ENCODE measurements at regions not wholly inside any gene's neighbourhood (a gene's known extent, or its start where the extent isn't known, plus 50 kb on each side); places are given as distances from the start of the nearest gene placed in this dataset.

DNA sequence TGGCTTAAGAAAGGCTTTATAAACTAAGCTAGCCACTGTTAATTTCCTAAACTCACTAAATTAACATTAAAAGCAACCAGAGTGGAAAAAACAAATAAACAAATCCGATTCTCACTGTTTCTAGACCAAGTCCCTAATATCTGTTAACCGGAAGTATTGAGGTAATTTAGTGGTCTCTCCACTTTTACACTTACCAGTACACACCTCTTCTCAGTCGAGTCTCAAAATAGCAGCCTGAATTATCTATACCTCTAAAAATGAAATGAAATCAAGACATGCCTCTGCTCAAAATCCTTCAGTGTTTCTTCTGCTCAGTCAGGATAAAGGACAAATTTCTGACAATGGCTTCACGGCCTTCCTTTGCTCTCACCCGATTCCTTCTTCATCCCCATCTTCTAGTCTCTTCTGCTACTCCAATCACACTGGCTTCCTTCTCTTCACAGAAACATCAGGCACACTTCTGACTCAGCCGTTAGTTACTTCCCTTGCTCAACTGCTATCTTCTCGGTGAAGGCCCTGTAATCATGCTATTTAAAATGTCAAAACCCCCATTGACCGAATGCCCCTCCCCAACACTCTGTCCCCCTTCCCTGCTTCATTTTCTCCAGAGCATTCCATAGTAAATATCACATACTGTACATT lies 161.3 kb downstream of the KITLG start:
- peak; percentile 63 for DNase-seq

DNA sequence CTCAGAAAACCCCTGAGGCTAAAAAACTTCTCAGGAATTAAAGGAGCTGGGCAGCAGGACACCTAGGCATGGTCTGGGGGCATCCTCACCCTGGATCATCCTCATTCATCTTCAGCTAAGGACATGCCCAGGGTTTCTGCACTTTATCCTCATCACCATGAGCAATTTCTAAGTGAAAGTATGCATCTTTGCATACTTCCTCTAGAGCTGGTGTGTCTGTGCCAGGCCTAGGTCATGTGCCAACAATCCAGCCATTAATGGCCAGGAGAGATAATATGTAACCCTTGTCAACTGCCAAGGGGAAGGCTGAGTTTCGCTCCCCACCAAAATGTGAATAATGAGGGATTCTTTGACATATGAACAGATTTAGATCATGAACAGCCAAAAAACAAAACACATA lies 160.5 kb downstream of the KITLG start:
- peak; percentile 75 for DNase-seq

DNA sequence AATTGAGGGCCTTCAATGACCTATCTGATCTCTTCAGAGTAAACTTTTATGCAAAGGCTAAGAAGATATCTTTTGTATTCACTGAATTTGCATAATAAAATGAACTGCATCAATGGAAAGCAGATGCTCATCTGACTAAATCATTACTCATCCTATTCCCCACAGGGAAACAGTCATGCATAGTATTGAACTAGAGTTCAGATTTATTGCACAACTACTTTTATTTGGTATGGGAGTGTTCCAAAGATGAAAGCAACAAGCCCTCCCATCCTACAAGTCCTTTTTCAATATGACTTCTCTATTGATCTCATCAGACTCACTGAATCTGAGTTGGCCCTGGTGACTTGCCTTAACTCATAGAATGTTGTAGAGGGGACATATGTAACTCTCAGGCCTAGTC lies 159.8 kb downstream of the KITLG start:
- peak; percentile 95 for DNase-seq

DNA sequence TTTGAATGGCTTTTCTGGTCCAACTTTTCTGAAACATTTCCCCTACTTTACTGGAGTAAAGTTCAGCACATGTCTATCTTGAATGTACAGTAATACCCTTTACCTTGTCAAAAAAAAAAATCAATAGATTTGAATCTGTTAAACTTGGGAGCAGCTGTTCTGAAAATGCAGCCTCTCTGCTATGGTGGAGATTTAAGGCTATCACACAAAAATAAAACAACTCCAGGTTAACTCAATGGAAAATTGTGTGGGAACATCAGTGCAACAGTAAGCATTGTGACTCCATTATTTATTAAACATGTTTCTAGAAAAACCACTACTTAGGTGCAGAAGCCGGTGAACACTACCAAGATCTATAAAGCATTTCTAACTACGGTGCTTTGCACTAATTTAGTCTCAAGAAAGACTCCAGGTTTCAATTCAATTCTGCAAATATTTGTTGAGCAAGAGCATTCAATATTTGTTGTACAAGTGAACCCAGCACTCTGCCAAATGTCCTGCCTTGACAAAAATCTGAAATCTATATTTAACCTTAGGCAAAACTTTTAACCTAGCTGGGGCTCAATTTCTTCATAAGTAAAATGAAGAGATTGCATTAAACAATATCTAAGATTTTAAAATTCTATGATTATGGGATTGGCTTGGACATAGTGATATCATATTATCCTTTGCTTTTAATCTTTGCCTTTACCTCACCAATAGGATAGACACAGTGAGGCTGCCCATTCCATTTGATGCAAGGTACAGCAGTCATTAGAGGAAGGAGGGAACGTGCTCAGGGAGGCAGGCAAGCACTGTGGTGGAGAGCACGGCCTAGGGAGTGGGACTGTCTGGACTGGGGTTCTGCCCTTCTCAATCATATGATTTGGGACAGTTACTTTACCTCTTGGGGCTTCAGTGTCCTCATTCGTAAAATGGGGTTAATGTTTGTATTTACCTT lies 155.2 kb downstream of the KITLG start:
- no peak for DNase-seq

DNA sequence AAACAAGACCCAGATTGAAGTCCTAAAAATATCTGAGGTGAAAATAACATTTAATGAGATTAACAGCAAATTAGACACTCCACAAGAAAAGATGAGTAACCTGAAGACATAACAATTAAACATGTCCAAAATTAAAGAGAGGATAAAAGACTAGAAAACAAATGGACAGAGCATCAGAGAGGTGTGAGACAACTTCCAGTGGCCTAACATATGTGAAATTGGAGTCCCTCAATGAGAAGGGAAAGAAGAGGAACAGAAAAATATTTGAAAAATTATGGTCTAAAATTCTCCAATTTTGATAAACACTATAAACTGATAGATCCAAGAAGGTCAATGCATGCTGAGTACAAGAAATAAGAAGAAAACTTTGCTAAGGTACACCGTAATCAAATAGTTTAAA lies 151.9 kb downstream of the KITLG start:
- DNase-seq: no peak

DNA sequence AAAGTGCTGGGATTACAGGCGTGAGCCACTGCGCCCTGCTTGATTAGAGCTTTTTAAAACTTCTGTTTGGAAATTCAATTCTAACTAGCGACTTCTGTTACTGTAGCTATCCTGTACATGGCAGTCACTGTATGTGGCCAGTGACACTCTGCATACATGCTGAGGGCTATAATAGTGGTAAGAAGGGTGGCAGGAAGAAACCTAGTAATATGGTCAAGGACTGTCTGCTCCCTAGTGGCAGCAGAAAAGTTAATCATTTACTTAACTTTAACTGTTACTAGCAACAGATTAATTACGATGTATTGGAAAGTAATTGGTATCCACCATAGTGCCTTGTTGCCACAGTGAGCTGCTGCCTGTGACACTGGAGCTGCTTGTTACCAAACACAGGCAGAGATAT lies 149.0 kb downstream of the KITLG start:
- DNase-seq: no peak

DNA sequence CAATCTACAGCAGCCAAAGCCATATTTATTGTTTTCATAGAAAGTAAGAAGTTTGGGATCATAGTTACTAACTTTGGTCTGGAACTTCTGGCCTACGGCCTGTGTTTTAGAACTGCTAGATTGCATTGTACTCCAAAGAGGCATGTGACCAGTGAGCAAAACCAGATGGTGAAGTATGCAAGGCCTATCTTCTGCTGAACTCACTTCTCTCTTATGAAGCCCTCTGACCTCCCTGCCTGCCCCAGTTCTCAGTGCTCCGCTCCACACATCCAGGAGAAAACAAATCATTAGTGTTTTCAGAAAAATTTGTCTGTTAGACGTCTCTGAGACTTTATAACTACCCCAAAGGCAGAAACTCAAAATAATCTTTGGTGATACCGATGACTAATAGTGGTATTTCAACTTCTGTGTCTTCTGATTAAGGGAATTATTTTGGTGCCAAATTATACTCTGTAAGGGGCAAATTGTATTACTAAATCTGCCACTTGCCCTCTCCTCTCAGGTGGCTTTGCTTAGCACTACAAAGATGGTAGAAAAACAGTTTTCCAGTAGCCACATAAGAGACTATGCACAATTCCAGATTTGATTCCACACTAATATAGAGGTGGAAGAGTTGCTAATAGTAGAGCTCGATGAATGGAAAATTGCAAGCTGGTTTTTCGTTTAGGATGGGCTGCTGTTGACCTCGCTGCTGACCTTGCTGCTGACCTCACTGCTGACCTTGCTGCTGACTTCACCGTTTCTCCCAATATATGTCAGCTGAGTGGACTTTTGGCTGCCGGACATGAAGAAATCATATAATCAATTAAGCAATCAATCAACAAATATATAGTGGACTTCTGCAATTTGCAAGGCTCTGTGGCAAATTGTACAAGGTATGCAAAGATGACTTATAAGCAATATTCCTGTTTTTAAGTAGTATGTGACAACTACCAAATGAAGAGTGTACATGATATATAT lies 147.5 kb downstream of the KITLG start:
- peak; percentile 22 for DNase-seq

DNA sequence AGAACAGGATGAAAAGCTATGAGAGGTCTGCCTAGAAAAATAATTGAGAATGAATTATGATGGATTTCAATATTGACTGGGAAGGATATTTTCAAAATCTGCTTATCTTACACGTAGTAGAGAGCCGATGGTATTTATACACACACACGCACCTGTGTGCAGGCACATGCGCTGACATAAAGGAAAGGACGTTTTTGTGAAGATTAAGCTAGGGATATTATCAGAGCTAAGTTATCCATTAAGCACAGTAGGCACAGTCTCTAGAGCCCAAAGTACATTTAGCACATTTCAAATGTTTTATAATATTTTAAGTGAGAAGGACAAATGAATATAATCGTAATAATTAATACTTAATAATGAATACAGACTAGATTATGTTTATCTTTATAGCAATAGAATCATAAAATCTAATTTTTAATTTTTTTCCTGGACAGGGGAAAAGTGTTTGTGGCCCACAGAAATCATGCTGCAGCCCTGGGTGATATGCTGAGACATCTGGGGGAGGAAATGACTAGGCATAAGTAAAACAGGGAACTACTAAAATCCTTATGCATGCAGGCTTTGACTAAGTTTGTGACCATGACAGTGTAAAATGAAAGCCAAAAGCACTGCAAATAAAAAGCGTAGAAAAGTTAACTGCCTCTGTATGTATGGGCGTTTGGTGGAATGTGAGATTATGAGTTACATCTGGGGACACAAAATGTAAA lies 146.1 kb downstream of the KITLG start:
- peak; percentile 46 for DNase-seq

DNA sequence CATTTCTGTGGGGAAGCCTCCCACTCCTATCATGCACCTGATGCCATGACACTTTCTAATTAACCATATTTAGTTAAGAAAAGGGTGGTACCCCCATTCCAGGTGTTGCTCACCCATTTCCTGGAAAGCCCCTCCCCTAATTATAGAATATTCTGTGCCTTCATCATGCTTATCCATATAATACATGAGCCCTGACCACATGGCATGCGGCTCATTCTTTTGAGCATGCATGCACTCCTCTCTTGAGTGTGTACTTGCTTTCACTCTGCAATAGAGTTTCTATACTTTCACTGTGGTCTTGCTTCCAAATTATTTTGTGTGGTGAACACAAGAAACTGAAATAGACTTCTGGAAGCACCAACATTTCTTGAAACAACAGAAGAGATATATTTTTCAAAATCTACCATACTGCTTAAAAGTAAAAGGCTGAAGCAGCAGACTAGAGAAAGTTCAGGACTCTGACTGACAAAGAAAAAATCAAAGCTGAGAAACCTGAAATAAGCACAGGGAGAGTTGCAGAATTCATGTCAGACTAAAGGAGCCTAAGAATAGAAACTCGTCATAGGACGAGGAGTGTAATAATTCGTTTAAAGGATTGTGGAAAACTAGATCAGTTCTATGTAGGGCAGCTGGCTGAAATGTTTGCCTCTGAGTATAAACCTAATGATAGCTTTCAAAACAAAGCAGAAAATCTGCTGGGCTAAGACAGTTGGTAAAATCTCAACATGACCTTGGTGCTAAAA lies 144.8 kb downstream of the KITLG start:
- no peak for DNase-seq

DNA sequence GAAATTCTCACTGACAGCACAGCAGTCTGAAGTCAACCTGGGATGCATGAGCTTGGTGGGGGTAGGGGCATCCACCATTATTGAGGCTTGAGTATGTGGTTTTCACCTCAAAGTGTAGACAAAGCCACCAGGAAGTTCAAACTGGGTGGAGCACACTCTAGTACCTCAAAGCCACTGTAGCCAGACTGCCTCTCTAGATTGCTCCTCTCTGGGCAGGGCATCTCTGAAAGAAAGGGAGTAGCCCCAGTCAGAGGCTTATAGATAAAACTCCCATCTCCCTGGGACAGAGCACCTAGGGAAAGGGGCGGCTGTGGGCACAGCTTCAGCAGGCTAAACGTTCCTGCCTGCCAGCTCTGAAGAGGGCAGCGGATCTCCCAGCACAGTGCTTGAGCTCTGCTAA lies 143.0 kb downstream of the KITLG start:
- no peak for DNase-seq
